DND-41 (cell line): ENCODE measurements at regions not wholly inside any gene's neighbourhood (a gene's known extent, or its start where the extent isn't known, plus 50 kb on each side); places are given as distances from the start of the nearest gene placed in this dataset.

Experiments used
- ATAC-seq: fragments of 200-7000 bp; cut with Tn5 transposase; 3 replicates; pipeline ENCODE4 v1.9.1; 2021; ENCODE audit warnings: low read depth; ENCODE audit not compliant: insufficient read depth
- DNase-seq: peaks from one replicate; pipeline ENCODE4 v3.0.0-alpha.2; 2020
- H2AFZ ChIP-seq: 2 replicates; pipeline ENCODE4 v1.6.0; 2012; ENCODE audit warnings: low read depth, low read length
- H3K27ac ChIP-seq: 2 replicates; pipeline ENCODE4 v1.5.1; 2012; ENCODE audit warnings: low read length, inconsistent platforms
- H3K27me3 ChIP-seq: fragments of 200-600 bp; sonication (generic); 2 replicates; pipeline ENCODE4 v1.6.0; 2012; ENCODE audit warnings: low read length, mild to moderate bottlenecking, inconsistent platforms; ENCODE audit not compliant: insufficient read depth, poor library complexity
- H3K36me3 ChIP-seq: 2 replicates; pipeline ENCODE4 v1.5.1; 2012; ENCODE audit warnings: low read length, inconsistent platforms; ENCODE audit not compliant: insufficient read depth
- H3K4me1 ChIP-seq: 2 replicates; pipeline ENCODE4 v1.5.1; 2012; ENCODE audit warnings: mild to moderate bottlenecking, low read length; ENCODE audit not compliant: insufficient read depth
- H3K4me2 ChIP-seq: 2 replicates; pipeline ENCODE4 v1.6.0; 2012; ENCODE audit warnings: mild to moderate bottlenecking, moderate library complexity, low read length, inconsistent platforms; ENCODE audit not compliant: insufficient read depth
- H3K4me3 ChIP-seq, 2 experiments: fragments of 200-600 bp in 1 of 2; shearing (Covaris generic) in 1 of 2; 2 replicates each; pipeline ENCODE4 v1.5.1; 2012 to 2016; ENCODE audit warnings: inconsistent platforms in 2 of 2, low read length in 2 of 2, mild to moderate bottlenecking in 2 of 2, low read depth in 1 of 2, moderate library complexity in 1 of 2
- H3K79me2 ChIP-seq: 2 replicates; pipeline ENCODE4 v1.6.0; 2012; ENCODE audit warnings: low read length, inconsistent platforms; ENCODE audit not compliant: insufficient read depth
- H3K9ac ChIP-seq: 2 replicates; pipeline ENCODE4 v1.6.0; 2012; ENCODE audit warnings: low read depth, mild to moderate bottlenecking, inconsistent platforms, low read length, moderate library complexity
- H3K9me3 ChIP-seq: 2 replicates; pipeline ENCODE4 v1.5.1; 2012; ENCODE audit warnings: low read length, moderate library complexity, mild to moderate bottlenecking, inconsistent platforms; ENCODE audit not compliant: insufficient read depth, severe bottlenecking
- H4K20me1 ChIP-seq: 2 replicates; pipeline ENCODE4 v1.6.0; 2012; ENCODE audit warnings: low read length; ENCODE audit not compliant: insufficient read depth
- EZH2 ChIP-seq: IDR thresholded peaks from 3 replicates; pipeline ENCODE4 v1.6.1; 2012; ENCODE audit warnings: borderline replicate concordance, low read depth, mild to moderate bottlenecking, moderate library complexity, low read length, inconsistent platforms; ENCODE audit not compliant: severe bottlenecking
- TF ChIP-seq, protein P1 (sequence below): IDR thresholded peaks from 2 replicates; pipeline ENCODE4 v1.5.1; 2012; ENCODE audit warnings: borderline replicate concordance, low read length, moderate library complexity, mild to moderate bottlenecking; ENCODE audit not compliant: poor library complexity, severe bottlenecking; ENCODE audit errors: extremely low read depth

DNA sequence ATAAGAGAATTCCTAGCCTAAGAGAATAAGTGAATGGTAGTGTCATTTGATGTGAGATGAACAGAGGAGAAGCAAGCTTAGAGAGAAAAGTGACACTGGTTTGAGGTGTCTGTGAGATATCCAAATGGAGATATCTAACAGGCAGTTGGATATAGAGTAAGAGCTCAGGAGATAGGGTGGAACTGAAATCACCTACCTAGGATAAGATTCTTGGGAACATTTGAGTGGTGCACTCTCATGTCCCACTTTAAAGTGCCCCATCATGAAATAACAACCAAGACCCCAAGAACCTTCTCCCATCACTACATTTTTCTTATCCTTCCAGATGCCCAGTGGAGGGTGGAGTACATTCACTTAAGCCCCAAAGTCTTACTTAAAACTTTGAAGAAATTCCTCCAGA lies 109.0 kb upstream of the MAFB start:
- Histone ChIP-seq H3K27me3 (no peaks in the 10 kb centered on the region), H3K79me2 (no peaks in the 10 kb centered on the region), H2AFZ (no peak overlapping the region), H3K4me3 (no peak overlapping the region), H3K27ac (no peak overlapping the region), H3K9ac (no peak overlapping the region), H4K20me1 (no peaks in the 10 kb centered on the region), H3K9me3 (no peaks in the 10 kb centered on the region), H3K36me3 (no peaks in the 10 kb centered on the region), H3K4me1 (peaks cover 9% of the 10 kb centered on the region), H3K4me2 (no peak overlapping the region)
- ATAC-seq (no peak), DNase-seq (no peak)
- TF ChIP-seq, protein P1, sequence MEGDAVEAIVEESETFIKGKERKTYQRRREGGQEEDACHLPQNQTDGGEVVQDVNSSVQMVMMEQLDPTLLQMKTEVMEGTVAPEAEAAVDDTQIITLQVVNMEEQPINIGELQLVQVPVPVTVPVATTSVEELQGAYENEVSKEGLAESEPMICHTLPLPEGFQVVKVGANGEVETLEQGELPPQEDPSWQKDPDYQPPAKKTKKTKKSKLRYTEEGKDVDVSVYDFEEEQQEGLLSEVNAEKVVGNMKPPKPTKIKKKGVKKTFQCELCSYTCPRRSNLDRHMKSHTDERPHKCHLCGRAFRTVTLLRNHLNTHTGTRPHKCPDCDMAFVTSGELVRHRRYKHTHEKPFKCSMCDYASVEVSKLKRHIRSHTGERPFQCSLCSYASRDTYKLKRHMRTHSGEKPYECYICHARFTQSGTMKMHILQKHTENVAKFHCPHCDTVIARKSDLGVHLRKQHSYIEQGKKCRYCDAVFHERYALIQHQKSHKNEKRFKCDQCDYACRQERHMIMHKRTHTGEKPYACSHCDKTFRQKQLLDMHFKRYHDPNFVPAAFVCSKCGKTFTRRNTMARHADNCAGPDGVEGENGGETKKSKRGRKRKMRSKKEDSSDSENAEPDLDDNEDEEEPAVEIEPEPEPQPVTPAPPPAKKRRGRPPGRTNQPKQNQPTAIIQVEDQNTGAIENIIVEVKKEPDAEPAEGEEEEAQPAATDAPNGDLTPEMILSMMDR, result no peak
- no peak for TF ChIP-seq EZH2

DNA sequence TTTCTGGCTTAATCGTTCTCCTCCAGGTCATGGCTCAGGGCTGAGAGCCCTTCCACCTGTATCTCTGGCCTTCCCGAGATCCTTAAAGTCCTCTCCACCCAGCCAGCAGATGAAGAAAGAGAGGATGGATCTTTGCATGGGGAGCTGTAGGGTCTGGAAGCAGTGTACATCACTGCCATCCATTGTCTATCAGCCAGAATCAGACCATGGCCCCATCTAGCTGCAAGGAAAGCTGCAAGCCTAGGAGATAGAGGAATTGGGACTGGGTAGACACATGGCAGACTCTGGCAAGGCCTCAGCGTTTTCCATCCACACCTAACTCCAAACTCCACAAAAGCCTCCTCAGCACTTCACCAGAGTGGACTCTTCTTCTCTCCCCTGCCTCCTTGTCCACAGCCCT lies 113.8 kb upstream of the MAFB start:
- Histone ChIP-seq H3K9me3 (no peaks in the 10 kb centered on the region), H4K20me1 (no peaks in the 10 kb centered on the region), H3K27ac (no peak overlapping the region), H3K36me3 (no peaks in the 10 kb centered on the region), H3K27me3 (no peaks in the 10 kb centered on the region), H3K9ac (no peak overlapping the region), H3K4me3 (no peak overlapping the region), H3K4me1 (peaks cover 10% of the 10 kb centered on the region), H3K4me2 (no peak overlapping the region), H3K79me2 (no peaks in the 10 kb centered on the region), H2AFZ (no peak overlapping the region)
- DNase-seq (no peak), ATAC-seq (0 out of 3 replicates have a peak, but pooled peaks have one; percentile 10)
- TF ChIP-seq, protein P1, result no peak
- no peak for TF ChIP-seq EZH2

DNA sequence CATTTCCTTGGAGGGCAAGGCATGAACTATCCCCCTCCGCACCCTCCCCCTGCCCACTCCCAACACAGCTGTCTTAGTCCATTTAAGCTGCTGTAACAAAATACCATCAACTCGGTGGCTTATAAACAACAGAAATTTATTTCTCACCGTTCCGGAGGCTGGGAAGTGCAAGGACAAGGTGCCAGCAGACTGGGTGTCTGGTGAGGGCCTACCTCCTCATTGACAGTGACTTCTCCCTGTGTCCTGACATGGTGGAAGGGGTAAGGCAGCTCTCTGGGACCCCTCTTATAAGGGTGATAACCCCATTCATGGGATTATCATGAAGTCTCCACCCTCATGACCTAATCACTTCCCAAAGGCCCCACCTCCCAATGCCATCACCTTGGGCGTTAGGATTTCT lies 114.3 kb upstream of the MAFB start:
- no peak for TF ChIP-seq EZH2
- TF ChIP-seq, protein P1, result no peak
- ATAC-seq (no peak), DNase-seq (no peak)
- Histone ChIP-seq H3K9ac (no peak overlapping the region), H3K27me3 (no peaks in the 10 kb centered on the region), H3K4me1 (peaks cover 10% of the 10 kb centered on the region), H3K27ac (no peak overlapping the region), H3K4me2 (no peak overlapping the region), H3K9me3 (no peaks in the 10 kb centered on the region), H2AFZ (no peak overlapping the region), H3K4me3 (no peak overlapping the region), H4K20me1 (no peaks in the 10 kb centered on the region), H3K36me3 (no peaks in the 10 kb centered on the region), H3K79me2 (no peaks in the 10 kb centered on the region)

DNA sequence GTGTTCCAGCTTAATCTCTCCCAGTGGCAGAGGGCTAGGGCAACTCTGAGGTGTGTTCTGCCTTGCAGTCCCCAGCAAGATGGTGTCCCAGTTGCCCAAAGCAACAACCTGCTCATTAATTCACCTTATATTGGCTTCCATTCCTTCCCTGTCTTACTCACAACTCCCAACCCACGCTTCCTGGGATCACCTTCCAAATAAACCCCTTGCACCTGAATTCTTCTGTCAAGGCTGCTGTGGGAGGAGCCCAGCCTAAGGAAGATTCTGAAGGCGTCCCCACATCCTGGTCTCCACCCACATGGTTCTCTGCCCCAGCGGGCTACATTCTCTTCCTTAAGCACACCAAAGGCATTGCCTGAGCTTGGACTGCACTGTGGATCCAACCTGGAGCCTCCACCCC lies 116.6 kb upstream of the MAFB start:
- ATAC-seq (peak; percentile 45; the same call in 1 of the 3 replicates), DNase-seq (no peak)
- no peak overlapping the region for H3K27ac ChIP-seq
- H3K9me3 ChIP-seq, result no peaks in the 10 kb centered on the region
- TF ChIP-seq, protein P1, result no peak
- no peak for TF ChIP-seq EZH2
- H3K4me3 ChIP-seq, result no peak overlapping the region
- peaks cover 10% of the 10 kb centered on the region for H3K4me1 ChIP-seq
- H4K20me1 ChIP-seq, result no peaks in the 10 kb centered on the region
- H3K79me2 ChIP-seq, result no peaks in the 10 kb centered on the region
- H3K36me3 ChIP-seq, result no peaks in the 10 kb centered on the region
- H2AFZ ChIP-seq, result no peak overlapping the region
- H3K27me3 ChIP-seq, result no peaks in the 10 kb centered on the region
- no peak overlapping the region for H3K9ac ChIP-seq
- no peak overlapping the region for H3K4me2 ChIP-seq
